ENCODE measurements at regions not wholly inside any gene's neighbourhood (a gene's known extent, or its start where the extent isn't known, plus 50 kb on each side); places are given as distances from the start of the nearest gene placed in this dataset.

GRCh38 chr6:16849988-16850680, 88.9 kb upstream of the ATXN1 start:
- no peak for DNase-seq

GRCh38 chr6:16849280-16849987, 88.2 kb upstream of the ATXN1 start:
- no peak for DNase-seq

- DNase-seq = no peak
Observed at GRCh38 chr6:16846399-16846778, 85.1 kb upstream of the ATXN1 start.

- no peak for DNase-seq
Observed at GRCh38 chr6:16844183-16844582, 82.9 kb upstream of the ATXN1 start.

GRCh38 chr6:16842676-16843075, 81.4 kb upstream of the ATXN1 start:
- no peak for DNase-seq

- no peak for DNase-seq
Observed at GRCh38 chr6:16841241-16841640, 80.0 kb upstream of the ATXN1 start.

GRCh38 chr6:16840725-16841124, 79.5 kb upstream of the ATXN1 start:
- no peak for DNase-seq

GRCh38 chr6:16840291-16840690, 79.0 kb upstream of the ATXN1 start:
- no peak for DNase-seq

GRCh38 chr6:16839631-16840179, 78.4 kb upstream of the ATXN1 start:
- DNase-seq = no peak

GRCh38 chr6:16837217-16837972, 76.1 kb upstream of the ATXN1 start:
- no peak for DNase-seq

- no peak for DNase-seq
Observed at GRCh38 chr6:16836144-16836981, 75.1 kb upstream of the ATXN1 start.

- DNase-seq = no peak
Observed at GRCh38 chr6:16834242-16834641, 73.0 kb upstream of the ATXN1 start.

- no peak for DNase-seq
Observed at GRCh38 chr6:16832721-16833120, 71.5 kb upstream of the ATXN1 start.

- DNase-seq = no peak
Observed at GRCh38 chr6:16832043-16832567, 70.8 kb upstream of the ATXN1 start.

GRCh38 chr6:16831136-16831535, 69.9 kb upstream of the ATXN1 start:
- no peak for DNase-seq

- DNase-seq = no peak
Observed at GRCh38 chr6:16828058-16828457, 66.8 kb upstream of the ATXN1 start.

GRCh38 chr6:16827627-16828026, 66.4 kb upstream of the ATXN1 start:
- no peak for DNase-seq

- DNase-seq = no peak
Observed at GRCh38 chr6:16825784-16826183, 64.5 kb upstream of the ATXN1 start.

GRCh38 chr6:16824845-16825685, 63.8 kb upstream of the ATXN1 start:
- no peak for DNase-seq

GRCh38 chr6:16823718-16824352, 62.6 kb upstream of the ATXN1 start:
- no peak for DNase-seq

All from activated CD4-positive, alpha-beta T cell treated with anti-CD3 and anti-CD28 coated beads for 1 hour (primary cell).